Right ventricle myocardium inferior (tissue), 1 donor: ENCODE measurements at regions not wholly inside any gene's neighbourhood (a gene's known extent, or its start where the extent isn't known, plus 50 kb on each side); places are given as distances from the start of the nearest gene placed in this dataset.
"Not testable (repeated sequence)": the region's sequence is repeated elsewhere in the genome, so short reads cannot be mapped to it uniquely, and the experiment has no call there.

Experiments used
- ATAC-seq: fragments of 200-7000 bp; cut with Tn5 transposase; one replicate; pipeline ENCODE4 v1.9.1; 2020; ENCODE audit warnings: mild to moderate bottlenecking, moderate library complexity
- DNase-seq: peaks from one replicate; pipeline ENCODE4 v3.0.0; 2021; ENCODE audit errors: missing footprints
- intact Hi-C: fragments of 100-400 bp; cut with DNase I; formaldehyde crosslinking; loops from one replicate; pipeline ENCODE4 v1.11.0; 2022
- donor health status: DM: no; HTN: yes; CAD: no; lungs with severe emphysema.

GRCh38 chr4:170446782-170447181, 357.0 kb upstream of the AADAT start:
- ATAC-seq (no peak), DNase-seq (no peak)
- intact Hi-C loops: no loop called here

DNA sequence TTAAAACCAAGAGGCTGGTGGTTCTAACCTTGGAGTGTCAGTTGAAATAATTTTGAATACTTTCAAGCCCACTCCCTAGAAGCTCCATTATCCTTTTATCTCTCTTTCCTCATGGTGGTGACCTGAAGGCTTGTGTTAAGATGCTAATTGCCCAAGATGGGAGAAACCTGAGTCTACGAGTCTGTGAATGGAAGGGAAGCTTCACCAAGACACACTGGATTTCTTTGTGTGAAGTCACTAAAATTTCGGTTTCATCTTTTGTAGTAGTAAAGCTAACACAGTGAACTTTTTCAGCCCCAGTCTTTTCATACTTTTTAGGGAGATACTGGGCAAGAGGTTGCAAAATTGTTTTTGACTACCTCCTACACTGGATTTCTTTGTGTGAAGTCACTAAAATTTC, 351.4 kb upstream of the AADAT start:
- DNase-seq, ATAC-seq, intact Hi-C loops: not testable (repeated sequence)

GRCh38 chr4:170428929-170429328, 339.2 kb upstream of the AADAT start:
- intact Hi-C loops: no loop called here
- ATAC-seq (no peak), DNase-seq (peak; percentile 52)

DNA sequence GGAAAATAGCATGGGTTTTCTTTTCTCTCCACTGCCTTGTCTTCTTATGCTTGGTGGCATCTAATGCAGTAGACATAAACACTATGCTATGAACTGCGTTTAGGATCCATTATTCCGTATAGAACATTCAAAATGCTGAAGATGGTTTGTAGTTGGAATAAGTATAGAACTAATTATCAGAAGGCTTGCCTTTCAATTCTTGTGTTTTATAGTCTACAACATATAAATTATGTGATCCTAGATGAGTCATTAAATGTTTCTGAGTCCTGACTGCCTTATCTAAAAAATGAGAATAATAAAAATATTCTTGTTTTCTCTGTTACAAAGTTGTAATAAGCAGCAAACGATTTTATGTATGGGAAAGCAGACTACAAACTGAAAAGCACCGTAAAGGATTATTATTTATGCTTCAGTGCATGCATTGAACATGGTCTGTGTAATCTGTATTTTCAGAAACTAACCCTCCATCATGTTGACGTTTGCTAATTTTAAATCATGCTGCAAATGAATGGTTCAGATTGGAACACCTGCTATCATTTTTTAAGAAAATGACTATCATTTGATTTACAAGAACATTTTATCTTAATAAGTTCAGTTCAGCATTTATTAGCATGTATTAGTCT, 335.9 kb upstream of the AADAT start:
- intact Hi-C loops: no loop called here
- DNase-seq (no peak), ATAC-seq (no peak)

DNA sequence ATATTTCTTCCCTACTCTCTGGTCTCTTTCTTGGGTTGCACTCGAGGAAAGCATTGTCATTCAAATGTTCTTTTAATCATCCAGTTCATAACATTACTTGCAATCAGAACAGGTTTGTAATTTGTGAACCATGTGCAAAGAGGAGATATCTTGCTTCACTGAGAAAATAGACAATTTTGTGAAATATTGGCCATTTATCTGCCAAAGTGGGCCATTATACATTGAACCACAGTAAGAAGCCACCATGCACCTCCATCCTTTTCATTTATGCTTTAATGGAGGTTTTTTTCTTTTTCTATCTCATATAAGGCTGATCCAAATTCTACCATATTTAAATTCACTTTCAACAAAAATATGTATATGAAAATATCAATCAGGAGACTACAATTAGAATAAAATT, 335.3 kb upstream of the AADAT start:
- no peak for ATAC-seq
- intact Hi-C loops: no loop called here
- DNase-seq: no peak

GRCh38 chr4:170423137-170423536, 333.4 kb upstream of the AADAT start:
- DNase-seq: no peak

DNA sequence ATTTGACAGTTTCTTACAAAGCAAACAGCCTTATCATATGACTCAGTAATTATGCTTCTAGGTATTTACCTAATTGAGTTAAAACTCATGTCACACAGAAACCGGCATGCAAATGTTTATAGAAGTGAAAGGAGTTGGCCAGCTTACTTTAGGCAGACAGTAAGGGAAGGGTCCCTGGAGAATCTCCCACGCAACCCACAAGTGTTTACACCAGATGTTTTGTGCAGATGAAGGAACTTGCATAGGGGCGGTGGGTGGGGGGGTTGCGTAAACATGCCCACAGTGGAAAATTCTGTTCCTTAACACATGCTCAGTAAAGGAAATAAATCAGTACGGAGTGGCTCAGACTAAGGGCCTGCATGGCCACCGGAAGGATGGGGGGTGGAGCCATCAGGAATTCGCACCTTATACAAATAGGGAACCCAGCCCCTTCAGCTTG, 330.5 kb upstream of the AADAT start:
- no peak for DNase-seq
- intact Hi-C loops: no loop called here

More at GRCh38 chr4:170423137-170423536, 333.4 kb upstream of the AADAT start:
- intact Hi-C loops: no loop called here
- ATAC-seq: no peak

DNA sequence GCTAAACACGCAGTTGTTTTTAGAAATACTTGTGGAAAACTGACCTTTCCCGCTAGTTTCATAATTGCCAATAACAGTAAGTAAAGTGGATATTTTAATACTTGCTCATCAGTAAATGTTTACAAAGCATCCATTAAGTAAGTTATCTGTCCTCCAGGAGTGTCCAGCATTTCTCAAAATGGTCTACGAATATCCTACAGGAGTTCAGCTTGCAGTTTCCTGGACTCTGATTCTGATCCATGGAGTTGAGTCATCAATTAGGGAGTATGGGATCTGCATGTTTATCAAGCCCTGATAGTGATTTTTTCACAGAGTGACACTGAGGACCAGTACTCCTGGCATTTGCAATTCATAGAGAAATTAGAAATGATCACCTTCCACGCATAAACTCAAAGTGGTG, 325.2 kb upstream of the AADAT start:
- intact Hi-C loops: no loop called here
- ATAC-seq (no peak), DNase-seq (no peak)

More for the DNA sequence above, 330.5 kb upstream of the AADAT start:
- ATAC-seq: no peak

DNA sequence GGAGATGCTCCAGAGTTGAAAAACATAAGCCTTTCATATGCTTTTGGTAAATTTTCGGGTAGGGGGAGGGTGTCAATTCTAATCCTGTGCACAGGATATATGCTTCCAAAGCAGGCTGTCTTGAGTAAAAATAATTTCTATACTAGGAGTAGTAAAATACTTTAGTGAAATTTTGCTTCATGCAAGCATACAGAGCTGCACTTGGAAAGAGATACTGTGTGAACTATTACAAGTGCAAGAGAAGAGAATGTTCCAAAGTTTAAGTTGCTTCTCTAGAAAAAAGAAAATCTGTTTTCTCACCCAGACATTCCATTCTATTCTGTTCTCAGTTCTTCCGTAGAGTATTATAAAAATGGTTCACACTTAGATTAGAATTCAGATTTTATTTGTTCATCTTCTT, 324.6 kb upstream of the AADAT start:
- no peak for DNase-seq
- intact Hi-C loops: no loop called here
- no peak for ATAC-seq

DNA sequence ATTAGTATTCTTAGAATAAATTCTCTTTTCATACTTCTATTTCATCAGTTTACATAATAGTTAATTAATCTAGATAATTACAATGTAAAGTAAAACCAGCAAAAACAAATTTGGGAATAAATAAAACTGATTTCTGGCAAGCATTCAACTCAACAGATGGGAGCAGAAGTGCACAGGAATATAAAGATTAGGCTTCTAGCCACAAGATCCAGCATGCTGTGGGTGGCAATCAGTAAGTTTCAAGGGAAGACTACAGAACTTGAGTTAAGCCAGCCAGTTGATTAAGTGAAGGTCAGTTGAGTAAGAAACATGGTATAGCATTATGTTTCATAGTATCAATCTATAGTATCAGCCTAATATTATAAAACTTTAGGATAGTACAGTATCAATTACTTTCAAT, 324.2 kb upstream of the AADAT start:
- DNase-seq (no peak), ATAC-seq (no peak)
- intact Hi-C loops: no loop called here

GRCh38 chr4:170400361-170400760, 310.6 kb upstream of the AADAT start:
- ATAC-seq: no peak
- intact Hi-C loops: no loop called here
- no peak for DNase-seq

GRCh38 chr4:170399581-170400293, 310.0 kb upstream of the AADAT start:
- ATAC-seq: no peak
- intact Hi-C loops: no loop called here
- DNase-seq: no peak

GRCh38 chr4:170398218-170398617, 308.5 kb upstream of the AADAT start:
- DNase-seq: no peak
- intact Hi-C loops: no loop called here
- no peak for ATAC-seq

DNA sequence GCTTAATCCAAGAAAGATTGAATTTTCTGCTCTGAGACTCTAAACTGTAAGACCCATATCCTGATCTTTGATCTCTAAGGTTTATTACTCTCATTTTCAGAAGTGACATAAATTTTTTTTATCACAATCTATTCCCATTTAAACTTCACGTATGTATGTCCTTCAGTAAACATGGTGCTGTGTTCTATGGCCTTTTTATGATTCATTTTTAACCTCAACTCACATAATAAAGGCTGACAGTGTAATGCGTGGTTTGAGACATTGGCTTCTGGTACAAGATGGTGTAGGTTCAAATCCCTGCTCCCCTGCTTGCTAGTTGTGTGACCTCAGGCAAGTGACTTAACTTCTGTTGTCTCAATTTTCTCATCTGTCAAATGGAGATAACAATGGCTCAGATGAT, 306.0 kb upstream of the AADAT start:
- intact Hi-C loops: no loop called here
- ATAC-seq (no peak), DNase-seq (no peak)

GRCh38 chr4:170391066-170391740, 301.4 kb upstream of the AADAT start:
- ATAC-seq: no peak
- intact Hi-C loops: no loop called here
- no peak for DNase-seq

GRCh38 chr4:170389411-170389810, 299.7 kb upstream of the AADAT start:
- ATAC-seq (no peak), DNase-seq (no peak)
- intact Hi-C loops: no loop called here

GRCh38 chr4:170388255-170388654, 298.5 kb upstream of the AADAT start:
- no peak for ATAC-seq
- DNase-seq: no peak
- intact Hi-C loops: no loop called here

DNA sequence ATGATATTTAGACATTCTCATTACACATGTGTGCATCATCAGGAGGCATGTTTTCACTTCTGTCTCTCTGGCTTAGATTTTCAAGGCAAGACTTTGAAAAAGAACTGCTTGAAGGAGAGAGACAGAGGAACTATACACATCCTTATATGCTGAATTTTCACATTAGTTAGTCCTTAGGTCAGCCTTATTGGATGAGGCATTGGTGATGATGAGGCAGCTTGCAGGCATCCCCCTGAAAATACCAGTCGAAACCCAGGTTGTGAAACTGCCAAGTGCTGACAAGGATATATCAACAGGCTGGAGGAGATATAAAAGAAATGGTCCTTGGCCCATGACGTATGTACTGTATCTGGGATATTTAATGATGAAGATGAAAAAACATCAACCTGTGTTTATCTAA, 297.2 kb upstream of the AADAT start:
- ATAC-seq (no peak), DNase-seq (no peak)
- intact Hi-C loops: no loop called here

DNA sequence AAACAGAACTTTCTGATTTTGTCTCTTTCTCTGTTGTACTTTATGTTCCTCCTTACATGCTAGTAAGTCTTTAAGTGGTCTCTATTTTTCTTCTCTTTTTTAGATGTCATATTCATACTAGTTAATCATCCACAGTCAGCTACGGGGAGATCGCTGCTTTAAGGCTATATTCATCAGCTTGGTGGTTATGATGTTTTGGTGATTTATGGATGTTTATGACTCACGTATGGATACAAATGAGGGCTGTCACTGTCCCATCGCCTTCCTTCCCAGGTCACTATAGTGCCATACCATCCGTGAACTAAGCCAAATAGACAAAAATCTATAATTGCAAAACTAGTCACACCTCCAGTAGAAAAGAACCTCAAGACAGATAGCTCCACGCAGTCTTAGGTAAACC, 296.8 kb upstream of the AADAT start:
- no peak for ATAC-seq
- intact Hi-C loops: no loop called here
- no peak for DNase-seq

DNA sequence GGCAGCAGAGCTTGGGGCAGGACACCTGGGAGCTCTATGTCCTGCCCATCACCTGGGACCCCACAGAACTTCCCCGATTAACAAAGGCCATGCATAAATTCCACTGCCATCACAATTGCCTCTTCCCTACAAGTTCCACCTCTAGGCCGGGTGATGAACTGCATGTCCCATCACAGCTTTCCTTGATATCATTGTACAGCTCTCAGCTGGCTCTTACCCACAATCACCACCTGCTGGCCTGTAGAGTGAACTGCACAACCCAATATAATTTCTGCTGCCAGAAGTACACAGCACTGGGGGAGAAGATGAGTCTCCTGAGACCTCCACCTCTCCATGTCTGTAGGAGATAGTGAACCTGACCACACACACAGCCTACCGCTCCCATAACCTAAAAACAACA, 285.0 kb upstream of the AADAT start:
- ATAC-seq (no peak), DNase-seq (no peak)
- intact Hi-C loops: no loop called here
